ENCODE measurements at regions not wholly inside any gene's neighbourhood (a gene's known extent, or its start where the extent isn't known, plus 50 kb on each side); places are given as distances from the start of the nearest gene placed in this dataset.

- H3K4me1 ChIP-seq (ENCODE audit: low read length), result peaks cover 22% of the 10 kb centered on the region
- no peak overlapping the region for H3K4me2 ChIP-seq (ENCODE audit: low read length)
- no peak overlapping the region for H3K27ac ChIP-seq (ENCODE audit: low read length)
- H4K20me1 ChIP-seq (ENCODE audit: insufficient read depth, low read length), result no peaks in the 10 kb centered on the region
- no peak overlapping the region for H2AFZ ChIP-seq (ENCODE audit: low read depth, low read length)
- H3K4me3 ChIP-seq (ENCODE audit: low read length), result no peak overlapping the region
- TF ChIP-seq EZH2phosphoT487 (IDR thresholded peaks at IDR 0.05; ENCODE audit: low read depth) (no peak), CTCF (IDR thresholded peaks at IDR 0.05; ENCODE audit: low read depth, low read length) (no peak)
- peaks cover 24% of the 10 kb centered on the region for H3K27me3 ChIP-seq (ENCODE audit: low read depth, low read length)
- no peak overlapping the region for H3K9ac ChIP-seq (ENCODE audit: low read length)
- no peaks in the 10 kb centered on the region for H3K79me2 ChIP-seq (ENCODE audit: low read length)
- H3K9me3 ChIP-seq (ENCODE audit: insufficient read depth, low read length), result no peaks in the 10 kb centered on the region
- no peaks in the 10 kb centered on the region for H3K36me3 ChIP-seq (replicated peaks; ENCODE audit: low read depth, low read length)
These were observed 59.7 kb downstream of the HES1 start for GRCh38 chr3:194195611-194196010.

DNA sequence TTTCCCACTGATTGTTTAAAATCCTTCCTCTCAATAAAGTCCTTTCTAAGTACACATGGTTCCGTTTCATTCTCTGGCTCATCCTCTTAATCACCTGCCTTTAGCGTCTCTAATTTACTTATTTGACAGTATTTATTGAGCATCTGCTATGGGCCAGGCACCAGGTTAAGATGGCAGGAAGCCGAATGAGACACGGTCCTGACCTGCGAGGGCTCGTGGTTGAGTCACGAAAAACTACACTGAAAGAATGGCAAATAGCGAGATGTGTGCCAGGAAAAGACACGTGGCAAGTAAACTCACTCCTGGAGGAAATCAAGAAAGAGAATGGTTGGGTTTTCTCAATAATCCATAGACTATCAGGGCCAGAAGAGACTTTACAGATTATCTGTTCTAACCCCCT lies 60.9 kb downstream of the HES1 start:
- no peaks in the 10 kb centered on the region for H3K36me3 ChIP-seq (replicated peaks; ENCODE audit: low read depth, low read length)
- H3K9ac ChIP-seq (ENCODE audit: low read length), result no peak overlapping the region
- no peaks in the 10 kb centered on the region for H3K79me2 ChIP-seq (ENCODE audit: low read length)
- H3K27me3 ChIP-seq (ENCODE audit: low read depth, low read length), result peaks cover 24% of the 10 kb centered on the region
- H3K9me3 ChIP-seq (ENCODE audit: insufficient read depth, low read length), result no peaks in the 10 kb centered on the region
- H2AFZ ChIP-seq (ENCODE audit: low read depth, low read length), result no peak overlapping the region
- no peak overlapping the region for H3K4me2 ChIP-seq (ENCODE audit: low read length)
- no peak overlapping the region for H3K27ac ChIP-seq (ENCODE audit: low read length)
- H4K20me1 ChIP-seq (ENCODE audit: insufficient read depth, low read length), result no peaks in the 10 kb centered on the region
- H3K4me3 ChIP-seq (ENCODE audit: low read length), result no peak overlapping the region
- TF ChIP-seq EZH2phosphoT487 (IDR thresholded peaks at IDR 0.05; ENCODE audit: low read depth) (no peak), CTCF (IDR thresholded peaks at IDR 0.05; ENCODE audit: low read depth, low read length) (no peak)
- peaks cover 22% of the 10 kb centered on the region for H3K4me1 ChIP-seq (ENCODE audit: low read length)

- H3K4me2 ChIP-seq (ENCODE audit: low read length), result no peak overlapping the region
- H2AFZ ChIP-seq (ENCODE audit: low read depth, low read length), result no peak overlapping the region
- H3K36me3 ChIP-seq (replicated peaks; ENCODE audit: low read depth, low read length), result no peaks in the 10 kb centered on the region
- H3K4me1 ChIP-seq (ENCODE audit: low read length), result peaks cover 22% of the 10 kb centered on the region
- no peaks in the 10 kb centered on the region for H3K9me3 ChIP-seq (ENCODE audit: insufficient read depth, low read length)
- H4K20me1 ChIP-seq (ENCODE audit: insufficient read depth, low read length), result no peaks in the 10 kb centered on the region
- peaks cover 24% of the 10 kb centered on the region for H3K27me3 ChIP-seq (ENCODE audit: low read depth, low read length)
- H3K27ac ChIP-seq (ENCODE audit: low read length), result no peak overlapping the region
- no peaks in the 10 kb centered on the region for H3K79me2 ChIP-seq (ENCODE audit: low read length)
- no peak for TF ChIP-seq CTCF (IDR thresholded peaks at IDR 0.05; ENCODE audit: low read depth, low read length)
- no peak for TF ChIP-seq EZH2phosphoT487 (IDR thresholded peaks at IDR 0.05; ENCODE audit: low read depth)
- H3K4me3 ChIP-seq (ENCODE audit: low read length), result no peak overlapping the region
- no peak overlapping the region for H3K9ac ChIP-seq (ENCODE audit: low read length)
These were observed 61.5 kb downstream of the HES1 start for GRCh38 chr3:194197396-194197960.

DNA sequence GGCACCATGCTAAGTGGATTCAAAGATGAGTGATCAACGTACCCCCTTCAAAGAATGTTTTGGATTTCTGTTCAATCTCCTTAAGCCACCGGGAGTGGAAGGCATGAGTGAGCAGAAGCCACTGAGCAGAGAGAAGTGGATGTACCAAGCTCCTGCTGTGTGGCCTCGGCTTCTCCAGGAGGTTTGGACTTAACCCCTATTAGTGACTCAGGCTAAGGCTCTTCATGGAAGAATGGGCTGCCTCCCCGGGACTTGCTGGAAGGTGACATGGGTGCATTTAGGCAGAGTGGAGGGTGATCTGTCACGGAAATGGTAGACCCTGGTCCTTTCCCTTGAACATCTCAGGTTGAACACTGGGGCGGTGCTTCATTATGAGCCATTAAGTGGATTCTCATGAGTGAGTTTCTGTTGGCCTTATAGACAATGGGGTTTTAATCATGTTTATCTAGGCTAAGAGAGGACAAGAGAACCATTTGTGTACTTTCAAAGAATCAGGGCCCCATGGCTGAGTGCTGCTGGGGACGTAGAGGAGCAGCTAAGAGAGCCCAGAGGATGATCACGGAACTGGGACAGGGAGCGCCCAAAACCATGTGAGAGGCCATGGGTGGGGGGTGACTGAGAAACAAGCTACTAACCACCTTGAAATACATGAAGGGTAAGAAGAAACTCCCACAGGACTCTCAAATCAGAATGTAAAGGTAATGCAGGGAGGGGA lies 62.2 kb downstream of the HES1 start:
- no peak overlapping the region for H3K9ac ChIP-seq (ENCODE audit: low read length)
- H3K4me2 ChIP-seq (ENCODE audit: low read length), result no peak overlapping the region
- no peaks in the 10 kb centered on the region for H3K9me3 ChIP-seq (ENCODE audit: insufficient read depth, low read length)
- TF ChIP-seq CTCF (IDR thresholded peaks at IDR 0.05; ENCODE audit: low read depth, low read length) (no peak), EZH2phosphoT487 (IDR thresholded peaks at IDR 0.05; ENCODE audit: low read depth) (no peak)
- peaks cover 23% of the 10 kb centered on the region for H3K4me1 ChIP-seq (ENCODE audit: low read length)
- H3K79me2 ChIP-seq (ENCODE audit: low read length), result no peaks in the 10 kb centered on the region
- no peak overlapping the region for H3K4me3 ChIP-seq (ENCODE audit: low read length)
- H3K27me3 ChIP-seq (ENCODE audit: low read depth, low read length), result peaks cover 24% of the 10 kb centered on the region
- no peaks in the 10 kb centered on the region for H4K20me1 ChIP-seq (ENCODE audit: insufficient read depth, low read length)
- no peaks in the 10 kb centered on the region for H3K36me3 ChIP-seq (replicated peaks; ENCODE audit: low read depth, low read length)
- H3K27ac ChIP-seq (ENCODE audit: low read length), result no peak overlapping the region
- no peak overlapping the region for H2AFZ ChIP-seq (ENCODE audit: low read depth, low read length)
